Mucosa of gallbladder (tissue), 1 donor: ENCODE measurements at regions not wholly inside any gene's neighbourhood (a gene's known extent, or its start where the extent isn't known, plus 50 kb on each side); places are given as distances from the start of the nearest gene placed in this dataset.
A peak's percentile ranks its signal among the peaks of the same experiment; 100 is the strongest.
"Not testable (repeated sequence)": the region's sequence is repeated elsewhere in the genome, so short reads cannot be mapped to it uniquely, and the experiment has no call there.

Source experiments
- DNase-seq: peaks from one replicate; pipeline ENCODE4 v3.0.0-alpha.2; 2020; ENCODE audit warnings: low spot score
- donor health status: DM: no; HTN: no; CAD: no.

GRCh38 chr6:14217728-14218518 is 100.4 kb downstream of the CD83 start:
- no peak for DNase-seq

DNA sequence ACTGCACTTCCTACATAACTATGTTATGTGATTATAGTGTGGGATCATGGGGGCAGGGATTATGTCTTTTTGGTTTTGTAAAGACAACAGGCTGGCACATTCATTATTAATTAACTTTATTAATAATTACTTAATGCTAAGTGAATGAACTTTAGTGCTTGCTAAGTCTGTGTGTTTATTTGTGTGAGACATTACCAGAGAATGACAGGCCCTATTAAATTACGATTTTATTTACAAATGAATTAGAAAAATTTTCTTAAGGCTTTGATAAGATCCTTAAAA is 100.9 kb downstream of the CD83 start:
- DNase-seq = no peak

DNA sequence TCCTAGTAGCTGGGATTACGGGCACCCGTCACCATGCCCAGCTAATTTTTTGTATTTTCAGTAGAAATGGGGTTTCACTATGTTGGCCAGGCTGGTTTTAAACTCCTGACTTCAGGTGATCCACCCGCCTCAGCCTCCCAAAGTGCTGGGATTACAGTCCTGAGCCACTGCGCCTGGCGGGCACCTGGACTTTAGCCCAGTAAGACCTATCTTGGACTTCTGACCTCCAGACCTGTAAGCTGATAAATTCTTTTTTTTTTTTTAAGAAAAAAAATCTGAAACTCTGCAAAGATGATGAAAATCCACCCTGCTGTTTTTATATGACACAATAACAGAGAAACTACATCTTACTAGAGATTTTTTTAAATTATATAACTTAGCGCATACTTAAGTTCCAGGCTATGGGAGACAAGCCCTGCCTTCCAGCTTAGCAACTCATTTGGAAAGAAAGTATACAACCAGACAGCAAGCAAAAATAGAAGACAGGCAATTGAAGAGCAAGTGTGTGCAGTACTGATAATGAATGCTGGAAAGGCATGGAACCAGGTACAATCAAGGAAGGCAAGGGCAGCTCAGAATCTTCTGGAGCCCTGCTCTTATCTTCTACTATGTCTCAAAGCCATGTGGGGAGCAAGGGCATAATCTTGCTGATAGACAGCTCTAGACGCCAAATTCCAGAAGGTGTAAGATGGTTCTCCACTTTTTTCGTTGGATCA is 104.2 kb downstream of the CD83 start:
- DNase-seq = no peak

DNA sequence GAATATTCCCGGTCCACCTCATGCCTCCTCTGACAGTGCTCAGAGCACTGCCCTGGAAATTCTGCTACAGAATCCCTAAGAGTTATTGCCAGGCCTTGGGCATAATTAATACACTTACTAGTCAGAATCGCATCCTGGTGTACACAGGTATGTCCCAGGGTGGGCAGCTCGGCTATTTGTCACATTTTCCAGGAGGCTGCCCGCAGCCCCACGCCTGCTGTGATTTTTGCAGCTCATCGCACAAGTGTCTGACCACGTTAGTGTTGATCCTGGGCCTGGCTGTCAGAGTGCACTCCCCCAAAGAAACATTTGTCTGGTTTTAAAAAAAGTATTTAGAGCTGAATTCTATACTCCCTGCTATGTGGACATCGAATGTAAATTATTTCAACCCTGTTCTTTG is 105.4 kb downstream of the CD83 start:
- no peak for DNase-seq

GRCh38 chr6:14224359-14225103 is 107.0 kb downstream of the CD83 start:
- no peak for DNase-seq

DNA sequence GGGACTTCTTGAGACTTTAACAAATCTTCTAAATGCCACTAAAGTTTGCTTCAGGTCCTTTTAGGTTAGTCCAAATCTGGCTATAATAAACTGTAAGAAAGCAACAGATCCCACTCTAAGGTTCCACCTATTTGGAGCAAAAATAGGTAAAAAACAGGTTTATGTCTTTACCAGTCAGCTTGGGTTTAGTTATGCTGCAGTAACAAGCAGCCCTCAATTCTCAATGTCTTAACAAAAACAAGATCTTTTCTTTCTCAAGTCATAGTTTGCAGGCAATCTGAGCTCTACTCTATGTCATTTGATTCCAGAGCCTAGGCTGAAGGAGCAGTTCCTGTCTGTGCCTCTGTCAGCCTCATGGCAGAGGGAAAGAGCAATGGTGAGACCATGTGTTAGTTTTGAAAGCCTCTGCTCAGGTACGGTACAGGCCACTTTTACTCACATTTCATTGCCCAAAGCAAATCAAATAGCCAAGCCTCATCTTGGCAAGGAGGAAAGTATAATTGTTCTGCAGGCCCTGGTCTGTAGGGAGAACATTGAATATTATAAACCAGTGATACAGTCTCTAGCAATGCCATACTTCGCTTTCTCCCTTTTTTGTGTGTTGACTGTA is 108.6 kb downstream of the CD83 start:
- no peak for DNase-seq

DNA sequence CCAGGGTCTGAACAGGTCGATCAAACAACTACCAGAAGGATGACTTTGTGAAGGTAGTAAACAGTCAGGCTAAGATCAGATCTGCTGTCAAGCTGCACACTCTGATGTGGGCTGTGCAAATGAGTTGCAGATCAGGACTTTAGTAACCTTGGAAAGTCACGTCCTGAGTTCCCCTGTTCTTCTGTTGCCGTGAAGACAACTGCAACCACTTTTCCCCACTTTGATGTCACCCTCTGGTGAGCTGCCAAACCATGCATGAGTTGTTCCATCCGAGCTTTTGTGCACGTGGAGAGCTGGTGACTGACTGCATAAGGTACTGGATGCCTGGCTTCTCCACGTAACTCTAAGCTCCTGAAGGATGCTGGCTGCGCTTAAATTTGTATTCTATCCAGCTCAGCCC is 111.0 kb downstream of the CD83 start:
- no peak for DNase-seq

DNA sequence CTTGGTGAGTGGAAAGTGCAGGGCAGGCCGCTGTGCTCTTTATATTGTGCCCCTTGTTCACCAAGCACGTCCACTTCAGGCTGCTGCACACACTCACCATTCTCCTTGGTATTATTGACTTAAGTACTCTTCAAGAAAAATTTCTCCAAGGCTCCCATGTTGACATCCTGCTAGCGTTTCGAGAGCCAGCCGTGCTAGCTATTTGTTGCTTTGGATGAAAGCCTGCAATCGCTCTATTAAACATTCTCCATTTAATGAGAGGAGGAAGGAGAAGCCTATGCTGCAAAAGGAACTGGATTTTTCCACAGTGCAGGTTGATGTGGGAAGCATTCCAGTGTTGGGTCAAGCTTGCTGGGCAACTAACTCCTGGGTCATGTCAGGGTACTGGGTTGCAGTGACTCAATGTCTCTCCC is 113.5 kb downstream of the CD83 start:
- DNase-seq = no peak

GRCh38 chr6:14231501-14232280 is 114.1 kb downstream of the CD83 start:
- DNase-seq = peak; percentile 43

- DNase-seq = no peak
Measured at GRCh38 chr6:14232889-14233288, 115.3 kb downstream of the CD83 start.

- DNase-seq = no peak
Measured at GRCh38 chr6:14235653-14236356, 118.2 kb downstream of the CD83 start.

- DNase-seq = no peak
Measured at GRCh38 chr6:14239097-14239496, 121.5 kb downstream of the CD83 start.

DNA sequence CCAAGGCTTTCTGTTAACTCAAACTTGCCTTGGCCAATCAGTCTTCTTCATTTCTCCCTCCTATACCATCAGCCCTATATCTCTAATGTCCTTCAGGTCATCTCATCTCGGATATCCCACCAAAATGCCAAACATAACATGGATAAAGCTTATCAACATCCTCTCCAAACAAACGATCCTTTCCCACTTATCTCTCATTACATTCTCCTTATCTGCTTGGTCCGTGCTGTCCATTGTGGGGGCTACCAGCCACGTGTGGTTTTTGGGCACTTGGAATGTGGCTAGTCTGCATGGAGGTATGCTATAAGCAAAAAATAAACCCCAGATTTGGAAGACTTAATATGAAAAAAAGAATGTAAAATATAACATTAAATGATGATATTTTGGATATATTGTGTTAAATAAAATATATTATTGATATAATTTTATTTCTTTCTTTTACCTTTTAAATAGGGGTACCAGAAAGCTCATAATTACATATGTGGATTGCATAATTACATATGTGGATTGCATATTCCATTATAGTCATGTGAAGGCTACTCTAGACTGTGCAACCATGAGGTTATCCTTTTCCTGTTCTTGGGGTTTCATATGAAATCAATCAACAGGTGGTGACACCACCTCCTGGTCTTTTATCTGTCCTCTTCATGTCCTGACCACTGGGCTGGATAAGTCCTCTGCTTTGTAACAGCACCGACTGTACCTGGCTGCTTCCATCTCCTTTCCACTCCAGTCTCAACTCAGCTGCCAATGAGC is 123.0 kb downstream of the CD83 start:
- DNase-seq = no peak

GRCh38 chr6:14241255-14242070 is 123.9 kb downstream of the CD83 start:
- no peak for DNase-seq

DNA sequence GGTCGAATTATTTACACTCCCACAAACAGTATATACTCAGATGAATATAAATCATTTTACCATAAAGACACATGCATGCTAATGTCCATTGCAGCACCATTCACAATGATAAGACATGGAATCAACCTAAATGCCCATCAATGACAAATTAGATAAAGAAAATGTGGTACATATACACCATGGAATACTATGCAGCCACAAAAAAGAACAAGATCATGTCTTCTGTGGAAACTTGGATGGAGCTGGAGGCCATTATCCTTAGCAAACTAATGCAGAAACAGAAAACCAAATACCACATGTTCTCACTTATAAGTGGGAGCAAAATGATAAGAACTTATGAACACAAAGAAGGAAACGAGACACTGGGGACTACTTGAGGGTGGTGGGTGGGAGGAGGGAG is 125.3 kb downstream of the CD83 start:
- DNase-seq = not testable (repeated sequence)

- DNase-seq = no peak
Measured at GRCh38 chr6:14243597-14243996, 126.0 kb downstream of the CD83 start.

- DNase-seq = no peak
Measured at GRCh38 chr6:14246876-14247275, 129.3 kb downstream of the CD83 start.

DNA sequence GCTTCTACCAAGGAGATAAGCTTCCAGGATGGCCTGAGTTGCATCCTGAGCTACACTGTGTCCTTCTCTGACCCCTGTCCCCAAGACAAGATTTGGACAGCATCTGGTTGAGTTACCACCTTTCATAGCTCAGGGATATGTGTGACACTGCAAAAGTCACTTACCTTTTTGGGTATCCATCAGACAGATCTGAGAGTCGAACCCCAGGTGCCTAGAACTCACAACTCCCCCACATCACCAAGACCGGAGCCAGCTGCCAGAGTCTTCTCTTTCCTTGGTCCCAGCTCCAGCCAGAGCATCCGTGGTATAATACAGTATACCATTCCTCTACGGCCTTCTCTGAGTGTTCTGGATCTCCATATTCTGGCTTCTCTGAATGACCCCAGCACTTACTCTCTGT is 133.0 kb downstream of the CD83 start:
- no peak for DNase-seq

DNA sequence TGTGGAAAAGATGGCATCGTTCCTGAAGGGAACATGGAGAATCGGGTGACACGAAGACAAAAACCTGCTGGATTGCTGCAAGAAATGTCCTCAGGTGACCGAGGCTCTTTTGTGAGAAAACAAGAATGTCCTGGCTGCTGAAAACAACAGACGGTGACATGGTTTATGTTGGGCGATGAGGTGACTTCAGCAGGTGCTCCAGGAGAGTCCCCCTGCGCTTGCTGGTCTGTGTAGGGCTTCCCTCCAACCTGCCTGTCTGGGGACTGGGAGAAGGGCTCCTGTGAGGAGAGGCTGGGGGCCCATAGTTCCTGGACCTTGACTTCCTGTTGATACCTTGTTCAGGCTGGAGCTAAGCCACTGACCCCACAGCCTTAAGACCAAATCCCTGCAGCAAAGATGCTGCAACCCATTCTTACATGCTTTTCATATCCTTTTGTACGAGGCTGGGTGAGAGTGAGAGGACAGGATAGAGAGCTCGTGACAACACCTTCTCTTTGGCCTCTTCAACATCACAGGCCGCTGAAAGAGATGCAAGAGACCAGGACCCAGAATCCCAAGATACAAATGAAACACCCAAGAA is 134.8 kb downstream of the CD83 start:
- no peak for DNase-seq
